ENCODE measurements at regions not wholly inside any gene's neighbourhood (a gene's known extent, or its start where the extent isn't known, plus 50 kb on each side); places are given as distances from the start of the nearest gene placed in this dataset.

- CTCF ChIA-PET: no interaction called here
- DNase-seq: no peak
- ATAC-seq: no peak
- no peak for TF ChIP-seq CTCF (IDR thresholded peaks at IDR 0.05)
- Mint-ChIP-seq H3K9me3 (no peaks in the 10 kb centered on the region), H3K4me3 (no peak overlapping the region), H3K27ac (no peak overlapping the region), H3K27me3 (peaks cover 6% of the 10 kb centered on the region), H3K36me3 (ENCODE audit: low read depth) (no peaks in the 10 kb centered on the region), H3K4me1 (ENCODE audit: low read depth) (no peaks in the 10 kb centered on the region)
- intact Hi-C loops (cut with micrococcal nuclease): no loop called here
- POLR2A ChIA-PET: no interaction called here
These were observed 309.8 kb upstream of the NCAM1 start for GRCh38 chr11:112651386-112651785.

GRCh38 chr11:112652786-112653390, 308.3 kb upstream of the NCAM1 start:
- H3K27me3 Mint-ChIP-seq: peaks cover 3% of the 10 kb centered on the region
- H3K27ac Mint-ChIP-seq: no peak overlapping the region
- H3K4me1 Mint-ChIP-seq (ENCODE audit: low read depth): no peaks in the 10 kb centered on the region
- ChIA-PET CTCF (no interaction called here), POLR2A (no interaction called here)
- no peak for DNase-seq
- ATAC-seq: no peak
- no peak overlapping the region for H3K4me3 Mint-ChIP-seq
- intact Hi-C loops (cut with micrococcal nuclease): no loop called here
- H3K36me3 Mint-ChIP-seq (ENCODE audit: low read depth): no peaks in the 10 kb centered on the region
- H3K9me3 Mint-ChIP-seq: no peaks in the 10 kb centered on the region
- TF ChIP-seq CTCF (IDR thresholded peaks at IDR 0.05): no peak

- Mint-ChIP-seq H3K4me3 (no peak overlapping the region), H3K4me1 (ENCODE audit: low read depth) (no peaks in the 10 kb centered on the region), H3K9me3 (no peaks in the 10 kb centered on the region), H3K36me3 (ENCODE audit: low read depth) (no peaks in the 10 kb centered on the region), H3K27me3 (no peaks in the 10 kb centered on the region), H3K27ac (no peak overlapping the region)
- no peak for TF ChIP-seq CTCF (IDR thresholded peaks at IDR 0.05)
- ChIA-PET CTCF (no interaction called here), POLR2A (no interaction called here)
- DNase-seq: no peak
- intact Hi-C loops (cut with micrococcal nuclease): no loop called here
- ATAC-seq: no peak
These were observed 305.8 kb upstream of the NCAM1 start for GRCh38 chr11:112655371-112655770.

- TF ChIP-seq CTCF (IDR thresholded peaks at IDR 0.05): no peak
- DNase-seq (no peak), ATAC-seq (no peak)
- no peaks in the 10 kb centered on the region for H3K27me3 Mint-ChIP-seq
- H3K27ac Mint-ChIP-seq: no peak overlapping the region
- no peaks in the 10 kb centered on the region for H3K36me3 Mint-ChIP-seq (ENCODE audit: low read depth)
- CTCF ChIA-PET: interaction anchor here (0.8 kb wide), 1 partner anchor 69 kb away, joined by 3 read pairs; no protein-coding TSS in a partner anchor
- POLR2A ChIA-PET: interaction anchor here (0.5 kb wide), 1 partner anchor 60 kb away, joined by 3 read pairs; no protein-coding TSS in a partner anchor
- no peak overlapping the region for H3K4me3 Mint-ChIP-seq
- H3K9me3 Mint-ChIP-seq: no peaks in the 10 kb centered on the region
- intact Hi-C loops (cut with micrococcal nuclease): no loop called here
- no peaks in the 10 kb centered on the region for H3K4me1 Mint-ChIP-seq (ENCODE audit: low read depth)
These were observed 304.3 kb upstream of the NCAM1 start for GRCh38 chr11:112656772-112657428.

- no peak for TF ChIP-seq CTCF (IDR thresholded peaks at IDR 0.05)
- CTCF ChIA-PET: no interaction called here
- no peak for ATAC-seq
- POLR2A ChIA-PET: interaction anchor here (1.2 kb wide), 1 partner anchor 10 kb away, joined by 3 read pairs; no protein-coding TSS in a partner anchor
- no peaks in the 10 kb centered on the region for H3K36me3 Mint-ChIP-seq (ENCODE audit: low read depth)
- DNase-seq: no peak
- no peaks in the 10 kb centered on the region for H3K9me3 Mint-ChIP-seq
- no peak overlapping the region for H3K27ac Mint-ChIP-seq
- intact Hi-C loops (cut with micrococcal nuclease): no loop called here
- H3K27me3 Mint-ChIP-seq: no peaks in the 10 kb centered on the region
- no peak overlapping the region for H3K4me3 Mint-ChIP-seq
- H3K4me1 Mint-ChIP-seq (ENCODE audit: low read depth): no peaks in the 10 kb centered on the region
These were observed 302.8 kb upstream of the NCAM1 start for GRCh38 chr11:112658431-112658878.

Data from activated CD8-positive, alpha-beta T cell treated with anti-CD3 and anti-CD28 coated beads for 36 hours (primary cell).